ENCODE measurements at regions not wholly inside any gene's neighbourhood (a gene's known extent, or its start where the extent isn't known, plus 50 kb on each side); places are given as distances from the start of the nearest gene placed in this dataset.

- no peak for TF ChIP-seq CTCF (IDR thresholded peaks at IDR 0.05)
- Mint-ChIP-seq H3K27ac (peak overlapping the region; percentile 18), H3K27me3 (ENCODE audit: low read depth, poor library complexity) (no peaks in the 10 kb centered on the region), H3K4me1 (no peaks in the 10 kb centered on the region), H3K4me3 (no peak overlapping the region), H3K9me3 (peaks cover 10% of the 10 kb centered on the region), H3K36me3 (ENCODE audit: low read depth) (no peaks in the 10 kb centered on the region)
- DNase-seq: no peak
Observed at GRCh38 chr1:193566735-193567134, 380.3 kb upstream of the B3GALT2 start.

GRCh38 chr1:193565971-193566577, 379.7 kb upstream of the B3GALT2 start:
- Mint-ChIP-seq H3K4me1 (no peaks in the 10 kb centered on the region), H3K9me3 (peaks cover 3% of the 10 kb centered on the region), H3K27ac (no peak overlapping the region), H3K4me3 (no peak overlapping the region), H3K36me3 (ENCODE audit: low read depth) (no peaks in the 10 kb centered on the region), H3K27me3 (ENCODE audit: low read depth, poor library complexity) (no peaks in the 10 kb centered on the region)
- DNase-seq: no peak
- TF ChIP-seq CTCF (IDR thresholded peaks at IDR 0.05): no peak

- Mint-ChIP-seq H3K4me1 (no peaks in the 10 kb centered on the region), H3K27ac (no peak overlapping the region), H3K36me3 (ENCODE audit: low read depth) (no peaks in the 10 kb centered on the region), H3K9me3 (no peaks in the 10 kb centered on the region), H3K27me3 (ENCODE audit: low read depth, poor library complexity) (no peaks in the 10 kb centered on the region), H3K4me3 (no peak overlapping the region)
- TF ChIP-seq CTCF (IDR thresholded peaks at IDR 0.05): no peak
- no peak for DNase-seq
Observed at GRCh38 chr1:193562121-193562520, 375.7 kb upstream of the B3GALT2 start.

GRCh38 chr1:193558491-193559028, 372.1 kb upstream of the B3GALT2 start:
- Mint-ChIP-seq H3K4me3 (no peak overlapping the region), H3K27ac (no peak overlapping the region), H3K36me3 (ENCODE audit: low read depth) (no peaks in the 10 kb centered on the region), H3K27me3 (ENCODE audit: low read depth, poor library complexity) (no peaks in the 10 kb centered on the region), H3K9me3 (no peaks in the 10 kb centered on the region), H3K4me1 (no peaks in the 10 kb centered on the region)
- no peak for TF ChIP-seq CTCF (IDR thresholded peaks at IDR 0.05)
- DNase-seq: no peak

- H3K27ac Mint-ChIP-seq: no peak overlapping the region
- no peaks in the 10 kb centered on the region for H3K4me1 Mint-ChIP-seq
- no peaks in the 10 kb centered on the region for H3K9me3 Mint-ChIP-seq
- H3K4me3 Mint-ChIP-seq: no peak overlapping the region
- H3K36me3 Mint-ChIP-seq (ENCODE audit: low read depth): no peaks in the 10 kb centered on the region
- no peaks in the 10 kb centered on the region for H3K27me3 Mint-ChIP-seq (ENCODE audit: low read depth, poor library complexity)
- no peak for TF ChIP-seq CTCF (IDR thresholded peaks at IDR 0.05)
- DNase-seq: no peak
Observed at GRCh38 chr1:193555662-193556441, 369.4 kb upstream of the B3GALT2 start.
